ENCODE measurements at regions not wholly inside any gene's neighbourhood (a gene's known extent, or its start where the extent isn't known, plus 50 kb on each side); places are given as distances from the start of the nearest gene placed in this dataset.
"Not testable (repeated sequence)": the region's sequence is repeated elsewhere in the genome, so short reads cannot be mapped to it uniquely, and the experiment has no call there.

GRCh38 chr12:126258190-126258589, 1193.0 kb downstream of the AACS start:
- DNase-seq (ENCODE audit: low read depth in 3 of 3) = no peak

- DNase-seq (ENCODE audit: low read depth in 3 of 3) = no peak
Measured at GRCh38 chr12:126262829-126263228, 1197.6 kb downstream of the AACS start.

- no peak for DNase-seq (ENCODE audit: low read depth in 3 of 3)
Measured at GRCh38 chr12:126268222-126268621, 1203.0 kb downstream of the AACS start.

GRCh38 chr12:126271159-126271558, 1205.9 kb downstream of the AACS start:
- no peak for DNase-seq (ENCODE audit: low read depth in 3 of 3)

- no peak for DNase-seq (ENCODE audit: low read depth in 3 of 3)
Measured at GRCh38 chr12:126282691-126283090, 1217.5 kb downstream of the AACS start.

GRCh38 chr12:126286203-126286602, 1221.0 kb downstream of the AACS start:
- DNase-seq (ENCODE audit: low read depth in 3 of 3) = no peak

- DNase-seq (ENCODE audit: low read depth in 3 of 3) = no peak
Measured at GRCh38 chr12:126290456-126290855, 1225.2 kb downstream of the AACS start.

GRCh38 chr12:126291987-126292386, 1226.8 kb downstream of the AACS start:
- DNase-seq (ENCODE audit: low read depth in 3 of 3) = not testable (repeated sequence)

GRCh38 chr12:126295652-126296051, 1230.4 kb downstream of the AACS start:
- no peak for DNase-seq (ENCODE audit: low read depth in 3 of 3)

- no peak for DNase-seq (ENCODE audit: low read depth in 3 of 3)
Measured at GRCh38 chr12:126309278-126309677, 1244.0 kb downstream of the AACS start.

- no peak for DNase-seq (ENCODE audit: low read depth in 3 of 3)
Measured at GRCh38 chr12:126312457-126312856, 1247.2 kb downstream of the AACS start.

- no peak for DNase-seq (ENCODE audit: low read depth in 3 of 3)
Measured at GRCh38 chr12:126316411-126316810, 1251.2 kb downstream of the AACS start.

- no peak for DNase-seq (ENCODE audit: low read depth in 3 of 3)
Measured at GRCh38 chr12:126337556-126338441, 1272.6 kb downstream of the AACS start.

GRCh38 chr12:126342866-126343265, 1277.6 kb downstream of the AACS start:
- no peak for DNase-seq (ENCODE audit: low read depth in 3 of 3)

- no peak for DNase-seq (ENCODE audit: low read depth in 3 of 3)
Measured at GRCh38 chr12:126343321-126343720, 1278.1 kb downstream of the AACS start.

GRCh38 chr12:126346087-126346486, 1280.9 kb downstream of the AACS start:
- no peak for DNase-seq (ENCODE audit: low read depth in 3 of 3)

- DNase-seq (ENCODE audit: low read depth in 3 of 3) = no peak
Measured at GRCh38 chr12:126347421-126347820, 1282.2 kb downstream of the AACS start.

- no peak for DNase-seq (ENCODE audit: low read depth in 3 of 3)
Measured at GRCh38 chr12:126349383-126349782, 1284.1 kb downstream of the AACS start.

- DNase-seq (ENCODE audit: low read depth in 3 of 3) = no peak
Measured at GRCh38 chr12:126353604-126354003, 1288.4 kb downstream of the AACS start.

- DNase-seq (ENCODE audit: low read depth in 3 of 3) = no peak
Measured at GRCh38 chr12:126354633-126355032, 1289.4 kb downstream of the AACS start.

GRCh38 chr12:126355346-126355745, 1290.1 kb downstream of the AACS start:
- no peak for DNase-seq (ENCODE audit: low read depth in 3 of 3)

GRCh38 chr12:126358806-126359205, 1293.6 kb downstream of the AACS start:
- DNase-seq (ENCODE audit: low read depth in 3 of 3) = no peak

- no peak for DNase-seq (ENCODE audit: low read depth in 3 of 3)
Measured at GRCh38 chr12:126359216-126359615, 1294.0 kb downstream of the AACS start.

- DNase-seq (ENCODE audit: low read depth in 3 of 3) = no peak
Measured at GRCh38 chr12:126361804-126362203, 1296.6 kb downstream of the AACS start.
